ENCODE measurements at regions not wholly inside any gene's neighbourhood (a gene's known extent, or its start where the extent isn't known, plus 50 kb on each side); places are given as distances from the start of the nearest gene placed in this dataset.

GRCh38 chr5:68093455-68094159 is 121.9 kb upstream of the PIK3R1 start:
- no peaks in the 10 kb centered on the region for H3K79me2 ChIP-seq (ENCODE audit: control insufficient read depth, insufficient read depth, low read length, poor library complexity)
- no peaks in the 10 kb centered on the region for H3K79me1 ChIP-seq (ENCODE audit: low read length)
- no peaks in the 10 kb centered on the region for H3K27me3 ChIP-seq (ENCODE audit: insufficient read depth, low read length)
- H4K8ac ChIP-seq (ENCODE audit: low read depth, low read length): no peak overlapping the region
- no peak overlapping the region for H3K4me2 ChIP-seq (ENCODE audit: low read length)
- H4K91ac ChIP-seq (ENCODE audit: low read depth, low read length): no peak overlapping the region
- H3K9me3 ChIP-seq (ENCODE audit: insufficient read depth, low read depth, low read length): peaks cover 4% of the 10 kb centered on the region
- H2AFZ ChIP-seq (ENCODE audit: insufficient read depth, low read length, poor library complexity): no peak overlapping the region
- H2BK5ac ChIP-seq (ENCODE audit: low read depth, low read length, poor library complexity): no peak overlapping the region
- WGBS (ENCODE audit: extremely low coverage, insufficient coverage, insufficient read length): no CpG with 5 or more reads among the region's 3 CpGs
- H2BK12ac ChIP-seq (ENCODE audit: low read length): no peak overlapping the region
- no peak overlapping the region for H2AK5ac ChIP-seq (ENCODE audit: low read length)
- H3K27ac ChIP-seq (ENCODE audit: low read depth, low read length): no peak overlapping the region
- H3K23ac ChIP-seq (ENCODE audit: low read length): no peak overlapping the region
- no peak overlapping the region for H3K14ac ChIP-seq (ENCODE audit: low read length)
- DNase-seq: no peak
- no peaks in the 10 kb centered on the region for H3K4me1 ChIP-seq (ENCODE audit: control insufficient read depth in 1 of 2, insufficient read depth in 2 of 2, low read length in 2 of 2)
- H3K18ac ChIP-seq (ENCODE audit: low read length): no peak overlapping the region
- no peak overlapping the region for H2BK120ac ChIP-seq (ENCODE audit: insufficient read depth, low read length, poor library complexity)
- no peaks in the 10 kb centered on the region for H3K36me3 ChIP-seq (ENCODE audit: control insufficient read depth in 1 of 2, insufficient read depth in 2 of 2, low read length in 2 of 2)
- H3K4me3 ChIP-seq (ENCODE audit: low read depth, low read length): no peak overlapping the region
- H3K9ac ChIP-seq (ENCODE audit: low read length): no peak overlapping the region
- H3K4ac ChIP-seq (ENCODE audit: low read depth, low read length): no peak overlapping the region
- H4K12ac ChIP-seq (ENCODE audit: low read depth, low read length): no peak overlapping the region

- H4K12ac ChIP-seq (ENCODE audit: low read depth, low read length): no peak overlapping the region
- no peaks in the 10 kb centered on the region for H3K79me2 ChIP-seq (ENCODE audit: control insufficient read depth, insufficient read depth, low read length, poor library complexity)
- peaks cover 2% of the 10 kb centered on the region for H3K9me3 ChIP-seq (ENCODE audit: insufficient read depth, low read depth, low read length)
- no peak overlapping the region for H3K4ac ChIP-seq (ENCODE audit: low read depth, low read length)
- no peak overlapping the region for H3K9ac ChIP-seq (ENCODE audit: low read length)
- no CpG with 5 or more reads among the region's 3 CpGs for WGBS (ENCODE audit: extremely low coverage, insufficient coverage, insufficient read length)
- H2AFZ ChIP-seq (ENCODE audit: insufficient read depth, low read length, poor library complexity): no peak overlapping the region
- no peak overlapping the region for H4K91ac ChIP-seq (ENCODE audit: low read depth, low read length)
- H3K27ac ChIP-seq (ENCODE audit: low read depth, low read length): no peak overlapping the region
- no peak overlapping the region for H3K23ac ChIP-seq (ENCODE audit: low read length)
- no peaks in the 10 kb centered on the region for H3K27me3 ChIP-seq (ENCODE audit: insufficient read depth, low read length)
- no peak overlapping the region for H3K4me2 ChIP-seq (ENCODE audit: low read length)
- H2AK5ac ChIP-seq (ENCODE audit: low read length): no peak overlapping the region
- no peaks in the 10 kb centered on the region for H3K79me1 ChIP-seq (ENCODE audit: low read length)
- H4K8ac ChIP-seq (ENCODE audit: low read depth, low read length): no peak overlapping the region
- DNase-seq: peak in 1 of 2 donors; percentile 71
- no peak overlapping the region for H2BK12ac ChIP-seq (ENCODE audit: low read length)
- no peaks in the 10 kb centered on the region for H3K36me3 ChIP-seq (ENCODE audit: control insufficient read depth in 1 of 2, insufficient read depth in 2 of 2, low read length in 2 of 2)
- H3K4me3 ChIP-seq (ENCODE audit: low read depth, low read length): no peak overlapping the region
- no peak overlapping the region for H2BK5ac ChIP-seq (ENCODE audit: low read depth, low read length, poor library complexity)
- no peak overlapping the region for H3K18ac ChIP-seq (ENCODE audit: low read length)
- H2BK120ac ChIP-seq (ENCODE audit: insufficient read depth, low read length, poor library complexity): no peak overlapping the region
- H3K4me1 ChIP-seq (ENCODE audit: control insufficient read depth in 1 of 2, insufficient read depth in 2 of 2, low read length in 2 of 2): no peaks in the 10 kb centered on the region
- H3K14ac ChIP-seq (ENCODE audit: low read length): no peak overlapping the region
Measured at GRCh38 chr5:68088302-68088701, 127.3 kb upstream of the PIK3R1 start.

- Histone ChIP-seq H3K79me1 (ENCODE audit: low read length) (no peaks in the 10 kb centered on the region), H3K4me1 (ENCODE audit: control insufficient read depth in 1 of 2, insufficient read depth in 2 of 2, low read length in 2 of 2) (no peaks in the 10 kb centered on the region), H3K14ac (ENCODE audit: low read length) (no peak overlapping the region), H3K4me2 (ENCODE audit: low read length) (no peak overlapping the region), H3K36me3 (ENCODE audit: control insufficient read depth in 1 of 2, insufficient read depth in 2 of 2, low read length in 2 of 2) (no peaks in the 10 kb centered on the region), H3K9ac (ENCODE audit: low read length) (no peak overlapping the region), H3K79me2 (ENCODE audit: control insufficient read depth, insufficient read depth, low read length, poor library complexity) (no peaks in the 10 kb centered on the region), H2BK120ac (ENCODE audit: insufficient read depth, low read length, poor library complexity) (no peak overlapping the region), H3K9me3 (ENCODE audit: insufficient read depth, low read depth, low read length) (peaks cover 2% of the 10 kb centered on the region), H3K4ac (ENCODE audit: low read depth, low read length) (no peak overlapping the region), H2AK5ac (ENCODE audit: low read length) (no peak overlapping the region), H3K4me3 (ENCODE audit: low read depth, low read length) (no peak overlapping the region), H3K23ac (ENCODE audit: low read length) (no peak overlapping the region), H2BK5ac (ENCODE audit: low read depth, low read length, poor library complexity) (no peak overlapping the region), H3K18ac (ENCODE audit: low read length) (no peak overlapping the region), H3K27me3 (ENCODE audit: insufficient read depth, low read length) (no peaks in the 10 kb centered on the region), H4K12ac (ENCODE audit: low read depth, low read length) (no peak overlapping the region), H3K27ac (ENCODE audit: low read depth, low read length) (no peak overlapping the region), H4K91ac (ENCODE audit: low read depth, low read length) (no peak overlapping the region), H2AFZ (ENCODE audit: insufficient read depth, low read length, poor library complexity) (no peak overlapping the region), H4K8ac (ENCODE audit: low read depth, low read length) (no peak overlapping the region), H2BK12ac (ENCODE audit: low read length) (no peak overlapping the region)
- no peak for DNase-seq
- WGBS (ENCODE audit: extremely low coverage, insufficient coverage, insufficient read length): no CpG with 5 or more reads among the region's 3 CpGs
Measured at GRCh38 chr5:68087866-68088265, 127.7 kb upstream of the PIK3R1 start.

GRCh38 chr5:68086857-68087256 is 128.7 kb upstream of the PIK3R1 start:
- Histone ChIP-seq H3K23ac (ENCODE audit: low read length) (no peak overlapping the region), H3K4me3 (ENCODE audit: low read depth, low read length) (no peak overlapping the region), H3K79me2 (ENCODE audit: control insufficient read depth, insufficient read depth, low read length, poor library complexity) (no peaks in the 10 kb centered on the region), H3K9ac (ENCODE audit: low read length) (no peak overlapping the region), H3K4me2 (ENCODE audit: low read length) (no peak overlapping the region), H4K8ac (ENCODE audit: low read depth, low read length) (no peak overlapping the region), H2BK120ac (ENCODE audit: insufficient read depth, low read length, poor library complexity) (no peak overlapping the region), H3K14ac (ENCODE audit: low read length) (no peak overlapping the region), H4K12ac (ENCODE audit: low read depth, low read length) (no peak overlapping the region), H2BK5ac (ENCODE audit: low read depth, low read length, poor library complexity) (no peak overlapping the region), H3K27me3 (ENCODE audit: insufficient read depth, low read length) (no peaks in the 10 kb centered on the region), H3K4ac (ENCODE audit: low read depth, low read length) (no peak overlapping the region), H3K4me1 (ENCODE audit: control insufficient read depth in 1 of 2, insufficient read depth in 2 of 2, low read length in 2 of 2) (no peaks in the 10 kb centered on the region), H2AFZ (ENCODE audit: insufficient read depth, low read length, poor library complexity) (no peak overlapping the region), H3K79me1 (ENCODE audit: low read length) (no peaks in the 10 kb centered on the region), H3K27ac (ENCODE audit: low read depth, low read length) (no peak overlapping the region), H3K18ac (ENCODE audit: low read length) (no peak overlapping the region), H3K36me3 (ENCODE audit: control insufficient read depth in 1 of 2, insufficient read depth in 2 of 2, low read length in 2 of 2) (no peaks in the 10 kb centered on the region), H2BK12ac (ENCODE audit: low read length) (no peak overlapping the region), H4K91ac (ENCODE audit: low read depth, low read length) (no peak overlapping the region), H2AK5ac (ENCODE audit: low read length) (no peak overlapping the region), H3K9me3 (ENCODE audit: insufficient read depth, low read depth, low read length) (peaks cover 2% of the 10 kb centered on the region)
- peak in 1 of 2 donors; percentile 37 for DNase-seq
- WGBS (ENCODE audit: extremely low coverage, insufficient coverage, insufficient read length): no CpG with 5 or more reads among the region's 7 CpGs
